DND-41 (cell line): ENCODE measurements at regions not wholly inside any gene's neighbourhood (a gene's known extent, or its start where the extent isn't known, plus 50 kb on each side); places are given as distances from the start of the nearest gene placed in this dataset.

ENCODE experiments used
- ATAC-seq: fragments of 200-7000 bp; cut with Tn5 transposase; 3 replicates; pipeline ENCODE4 v1.9.1; 2021; ENCODE audit warnings: low read depth; ENCODE audit not compliant: insufficient read depth
- DNase-seq: peaks from one replicate; pipeline ENCODE4 v3.0.0-alpha.2; 2020
- H2AFZ ChIP-seq: 2 replicates; pipeline ENCODE4 v1.6.0; 2012; ENCODE audit warnings: low read depth, low read length
- H3K27ac ChIP-seq: 2 replicates; pipeline ENCODE4 v1.5.1; 2012; ENCODE audit warnings: low read length, inconsistent platforms
- H3K27me3 ChIP-seq: fragments of 200-600 bp; sonication (generic); 2 replicates; pipeline ENCODE4 v1.6.0; 2012; ENCODE audit warnings: low read length, mild to moderate bottlenecking, inconsistent platforms; ENCODE audit not compliant: insufficient read depth, poor library complexity
- H3K36me3 ChIP-seq: 2 replicates; pipeline ENCODE4 v1.5.1; 2012; ENCODE audit warnings: low read length, inconsistent platforms; ENCODE audit not compliant: insufficient read depth
- H3K4me1 ChIP-seq: 2 replicates; pipeline ENCODE4 v1.5.1; 2012; ENCODE audit warnings: mild to moderate bottlenecking, low read length; ENCODE audit not compliant: insufficient read depth
- H3K4me2 ChIP-seq: 2 replicates; pipeline ENCODE4 v1.6.0; 2012; ENCODE audit warnings: mild to moderate bottlenecking, moderate library complexity, low read length, inconsistent platforms; ENCODE audit not compliant: insufficient read depth
- H3K4me3 ChIP-seq, 2 experiments: fragments of 200-600 bp in 1 of 2; shearing (Covaris generic) in 1 of 2; 2 replicates each; pipeline ENCODE4 v1.5.1; 2012 to 2016; ENCODE audit warnings: inconsistent platforms in 2 of 2, low read length in 2 of 2, mild to moderate bottlenecking in 2 of 2, low read depth in 1 of 2, moderate library complexity in 1 of 2
- H3K79me2 ChIP-seq: 2 replicates; pipeline ENCODE4 v1.6.0; 2012; ENCODE audit warnings: low read length, inconsistent platforms; ENCODE audit not compliant: insufficient read depth
- H3K9ac ChIP-seq: 2 replicates; pipeline ENCODE4 v1.6.0; 2012; ENCODE audit warnings: low read depth, mild to moderate bottlenecking, inconsistent platforms, low read length, moderate library complexity
- H3K9me3 ChIP-seq: 2 replicates; pipeline ENCODE4 v1.5.1; 2012; ENCODE audit warnings: low read length, moderate library complexity, mild to moderate bottlenecking, inconsistent platforms; ENCODE audit not compliant: insufficient read depth, severe bottlenecking
- H4K20me1 ChIP-seq: 2 replicates; pipeline ENCODE4 v1.6.0; 2012; ENCODE audit warnings: low read length; ENCODE audit not compliant: insufficient read depth
- EZH2 ChIP-seq: IDR thresholded peaks from 3 replicates; pipeline ENCODE4 v1.6.1; 2012; ENCODE audit warnings: borderline replicate concordance, low read depth, mild to moderate bottlenecking, moderate library complexity, low read length, inconsistent platforms; ENCODE audit not compliant: severe bottlenecking
- TF ChIP-seq, protein P1 (sequence below): IDR thresholded peaks from 2 replicates; pipeline ENCODE4 v1.5.1; 2012; ENCODE audit warnings: borderline replicate concordance, low read length, moderate library complexity, mild to moderate bottlenecking; ENCODE audit not compliant: poor library complexity, severe bottlenecking; ENCODE audit errors: extremely low read depth

DNA sequence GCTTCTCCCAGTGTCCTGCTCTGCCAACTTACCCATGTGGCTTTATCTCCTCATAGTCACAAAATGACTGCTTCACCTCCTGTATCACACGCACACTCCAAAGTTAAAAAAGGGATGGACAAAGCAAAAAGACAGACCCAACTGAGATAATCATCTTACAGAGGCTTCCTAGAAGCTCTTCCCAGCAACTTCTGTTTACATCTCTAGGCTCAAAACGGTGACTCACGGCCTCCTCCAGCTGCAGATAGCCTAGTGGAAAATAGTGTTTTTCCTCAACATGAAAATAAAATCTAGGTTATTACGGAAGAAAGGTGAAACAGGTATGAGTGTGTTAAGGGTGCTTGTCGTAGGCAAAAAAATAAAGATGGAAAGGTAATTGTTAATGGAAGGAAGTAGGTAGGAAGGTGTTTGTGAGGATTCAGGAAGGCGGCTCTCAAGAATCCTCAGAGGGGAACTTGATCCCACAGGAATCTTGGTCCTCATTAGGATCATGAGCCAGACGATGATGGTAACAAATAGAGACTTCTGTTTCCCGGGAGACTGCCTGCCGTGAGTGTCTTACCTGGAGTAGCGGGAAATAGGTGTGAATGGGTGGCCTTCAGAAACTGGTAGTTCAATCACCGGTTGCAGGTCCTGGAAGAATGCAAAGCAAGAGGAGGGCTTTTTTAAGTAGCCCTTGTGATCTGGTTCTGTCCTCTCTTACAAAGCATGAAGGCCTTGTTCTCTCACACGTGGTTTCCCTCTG, 487.5 kb upstream of the TMEM132C start:
- Histone ChIP-seq H3K27me3 (no peaks in the 10 kb centered on the region), H3K4me1 (no peaks in the 10 kb centered on the region), H3K9me3 (no peaks in the 10 kb centered on the region), H3K9ac (no peak overlapping the region), H2AFZ (no peak overlapping the region), H3K4me3 (no peak overlapping the region), H4K20me1 (no peaks in the 10 kb centered on the region), H3K27ac (no peak overlapping the region), H3K36me3 (no peaks in the 10 kb centered on the region), H3K4me2 (no peak overlapping the region), H3K79me2 (no peaks in the 10 kb centered on the region)
- ATAC-seq (no peak), DNase-seq (no peak)
- TF ChIP-seq, protein P1, sequence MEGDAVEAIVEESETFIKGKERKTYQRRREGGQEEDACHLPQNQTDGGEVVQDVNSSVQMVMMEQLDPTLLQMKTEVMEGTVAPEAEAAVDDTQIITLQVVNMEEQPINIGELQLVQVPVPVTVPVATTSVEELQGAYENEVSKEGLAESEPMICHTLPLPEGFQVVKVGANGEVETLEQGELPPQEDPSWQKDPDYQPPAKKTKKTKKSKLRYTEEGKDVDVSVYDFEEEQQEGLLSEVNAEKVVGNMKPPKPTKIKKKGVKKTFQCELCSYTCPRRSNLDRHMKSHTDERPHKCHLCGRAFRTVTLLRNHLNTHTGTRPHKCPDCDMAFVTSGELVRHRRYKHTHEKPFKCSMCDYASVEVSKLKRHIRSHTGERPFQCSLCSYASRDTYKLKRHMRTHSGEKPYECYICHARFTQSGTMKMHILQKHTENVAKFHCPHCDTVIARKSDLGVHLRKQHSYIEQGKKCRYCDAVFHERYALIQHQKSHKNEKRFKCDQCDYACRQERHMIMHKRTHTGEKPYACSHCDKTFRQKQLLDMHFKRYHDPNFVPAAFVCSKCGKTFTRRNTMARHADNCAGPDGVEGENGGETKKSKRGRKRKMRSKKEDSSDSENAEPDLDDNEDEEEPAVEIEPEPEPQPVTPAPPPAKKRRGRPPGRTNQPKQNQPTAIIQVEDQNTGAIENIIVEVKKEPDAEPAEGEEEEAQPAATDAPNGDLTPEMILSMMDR: no peak
- no peak for TF ChIP-seq EZH2

- DNase-seq: no peak
- H3K4me3 ChIP-seq: no peak overlapping the region
- no peak for TF ChIP-seq EZH2
- TF ChIP-seq, protein P1: no peak
Measured at GRCh38 chr12:127780881-127781280, 486.1 kb upstream of the TMEM132C start.

GRCh38 chr12:127781336-127781735, 485.6 kb upstream of the TMEM132C start:
- Histone ChIP-seq H3K9ac (no peak overlapping the region), H3K4me1 (no peaks in the 10 kb centered on the region), H3K4me3 (no peak overlapping the region), H3K4me2 (no peak overlapping the region), H2AFZ (no peak overlapping the region), H3K79me2 (no peaks in the 10 kb centered on the region), H4K20me1 (no peaks in the 10 kb centered on the region), H3K27ac (no peak overlapping the region), H3K9me3 (no peaks in the 10 kb centered on the region), H3K27me3 (no peaks in the 10 kb centered on the region), H3K36me3 (no peaks in the 10 kb centered on the region)
- TF ChIP-seq, protein P1: no peak
- no peak for TF ChIP-seq EZH2
- no peak for DNase-seq
- no peak for ATAC-seq

More at GRCh38 chr12:127780881-127781280, 486.1 kb upstream of the TMEM132C start:
- no peaks in the 10 kb centered on the region for H4K20me1 ChIP-seq
- H3K27me3 ChIP-seq: no peaks in the 10 kb centered on the region
- no peak for ATAC-seq
- H3K4me2 ChIP-seq: no peak overlapping the region
- no peaks in the 10 kb centered on the region for H3K9me3 ChIP-seq
- no peak overlapping the region for H3K9ac ChIP-seq
- H3K4me1 ChIP-seq: no peaks in the 10 kb centered on the region
- no peaks in the 10 kb centered on the region for H3K36me3 ChIP-seq
- no peak overlapping the region for H3K27ac ChIP-seq
- H3K79me2 ChIP-seq: no peaks in the 10 kb centered on the region
- H2AFZ ChIP-seq: no peak overlapping the region
